Smooth muscle cell (in vitro differentiated cells): ENCODE measurements at regions not wholly inside any gene's neighbourhood (a gene's known extent, or its start where the extent isn't known, plus 50 kb on each side); places are given as distances from the start of the nearest gene placed in this dataset.
A peak's percentile ranks its signal among the peaks of the same experiment; 100 is the strongest.

Experiments
- DNase-seq: peaks from one replicate; lab custom pipeline; 2025; ENCODE audit not compliant: unreplicated experiment; lab: John Stamatoyannopoulos, UW
- H2AFZ ChIP-seq: fragments of 200-600 bp; sonication (generic); 2 replicates; pipeline ENCODE4 v1.6.0; 2016; ENCODE audit warnings: antibody characterized with exemption, low read depth, mild to moderate bottlenecking
- H3F3A ChIP-seq: fragments of 200-600 bp; sonication (generic); 2 replicates; pipeline ENCODE4 v1.6.0; 2017; ENCODE audit warnings: antibody characterized with exemption, low read depth
- H3K27ac ChIP-seq: fragments of 200-600 bp; sonication (generic); 2 replicates; pipeline ENCODE4 v1.5.1; 2016; ENCODE audit warnings: low read depth, mild to moderate bottlenecking
- H3K27me3 ChIP-seq: fragments of 200-600 bp; sonication (generic); 2 replicates; pipeline ENCODE4 v1.6.1; 2016; ENCODE audit warnings: low read depth, mild to moderate bottlenecking
- H3K36me3 ChIP-seq: fragments of 200-600 bp; sonication (generic); 2 replicates; pipeline ENCODE4 v1.5.1; 2016; ENCODE audit warnings: low read depth
- H3K4me1 ChIP-seq: fragments of 200-600 bp; sonication (generic); 2 replicates; pipeline ENCODE4 v1.5.1; 2016; ENCODE audit warnings: low read depth
- H3K4me2 ChIP-seq: fragments of 200-600 bp; sonication (generic); 2 replicates; pipeline ENCODE4 v1.6.0; 2016; ENCODE audit warnings: mild to moderate bottlenecking
- H3K4me3 ChIP-seq: fragments of 200-600 bp; sonication (generic); 2 replicates; pipeline ENCODE4 v1.5.1; 2016; ENCODE audit warnings: mild to moderate bottlenecking
- H3K79me2 ChIP-seq: fragments of 200-600 bp; sonication (generic); 2 replicates; pipeline ENCODE4 v1.6.0; 2016; ENCODE audit warnings: low read depth, mild to moderate bottlenecking
- H3K9ac ChIP-seq: fragments of 200-600 bp; sonication (generic); 2 replicates; pipeline ENCODE4 v1.6.0; 2016; ENCODE audit warnings: low read depth
- H3K9me3 ChIP-seq: fragments of 200-600 bp; sonication (generic); replicated peaks from 2 replicates; pipeline ENCODE4 v1.5.1; 2016; ENCODE audit warnings: low read depth
- H4K20me1 ChIP-seq: fragments of 200-600 bp; sonication (generic); 2 replicates; pipeline ENCODE4 v1.6.0; 2016; ENCODE audit warnings: low read depth
- CTCF ChIP-seq: fragments of 200-600 bp; sonication (generic); IDR thresholded peaks from 2 replicates; pipeline ENCODE4 v1.5.1; 2017; ENCODE audit warnings: borderline replicate concordance, mild to moderate bottlenecking, antibody characterized with exemption; ENCODE audit not compliant: insufficient read depth, poor library complexity, severe bottlenecking
- WGBS: methylation state at CpG from one replicate; pipeline ENCODE4 v1.1.7; 2016; ENCODE audit warnings: low lambda C conversion rate; 5-methylcytosine and 5-hydroxymethylcytosine counted together

- no peaks in the 10 kb centered on the region for H3K27me3 ChIP-seq
- no peaks in the 10 kb centered on the region for H3K9me3 ChIP-seq
- no peak overlapping the region for H3K9ac ChIP-seq
- no peak overlapping the region for H3K4me3 ChIP-seq
- 60% methylated on average over 3 of the region's 3 CpGs for WGBS
- no peaks in the 10 kb centered on the region for H3K79me2 ChIP-seq
- no peak for TF ChIP-seq CTCF
- no peak overlapping the region for H3K27ac ChIP-seq
- H3K36me3 ChIP-seq = no peaks in the 10 kb centered on the region
- H3F3A ChIP-seq = no peaks in the 10 kb centered on the region
- DNase-seq = no peak
- H3K4me1 ChIP-seq = peaks cover 8% of the 10 kb centered on the region
- H4K20me1 ChIP-seq = no peaks in the 10 kb centered on the region
- H3K4me2 ChIP-seq = no peak overlapping the region
- H2AFZ ChIP-seq = no peak overlapping the region
Measured at GRCh38 chr3:25259871-25260270, 168.2 kb upstream of the RARB start.

DNA sequence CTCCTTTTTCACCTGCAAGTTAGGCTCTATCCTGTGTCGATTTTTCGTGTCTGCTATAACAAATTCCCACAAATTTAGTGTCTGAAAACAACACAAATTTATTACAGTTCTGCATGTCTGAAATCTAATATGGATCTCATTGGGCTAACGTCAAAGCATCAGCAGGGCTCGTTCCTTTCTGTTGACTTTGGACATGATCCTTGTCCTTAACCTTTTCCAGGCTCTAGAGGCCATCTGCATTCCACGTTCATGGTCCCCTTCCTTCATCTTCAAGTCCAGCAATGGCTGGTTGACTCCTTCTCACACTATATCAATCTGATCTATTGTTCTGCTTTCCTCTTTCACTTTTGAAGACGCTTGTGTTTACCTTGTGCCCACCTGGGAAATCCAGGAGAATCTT, 165.7 kb upstream of the RARB start:
- no peak for TF ChIP-seq CTCF
- H3K9me3 ChIP-seq = no peaks in the 10 kb centered on the region
- no peak overlapping the region for H3K4me3 ChIP-seq
- H3K27me3 ChIP-seq = no peaks in the 10 kb centered on the region
- no peaks in the 10 kb centered on the region for H3K36me3 ChIP-seq
- 85% methylated on average over 6 of the region's 6 CpGs for WGBS
- no peaks in the 10 kb centered on the region for H3K79me2 ChIP-seq
- no peaks in the 10 kb centered on the region for H4K20me1 ChIP-seq
- no peak overlapping the region for H2AFZ ChIP-seq
- no peak overlapping the region for H3K4me2 ChIP-seq
- H3K4me1 ChIP-seq = peaks cover 19% of the 10 kb centered on the region
- H3K9ac ChIP-seq = no peak overlapping the region
- peaks cover 7% of the 10 kb centered on the region for H3F3A ChIP-seq
- no peak overlapping the region for H3K27ac ChIP-seq
- DNase-seq = no peak

DNA sequence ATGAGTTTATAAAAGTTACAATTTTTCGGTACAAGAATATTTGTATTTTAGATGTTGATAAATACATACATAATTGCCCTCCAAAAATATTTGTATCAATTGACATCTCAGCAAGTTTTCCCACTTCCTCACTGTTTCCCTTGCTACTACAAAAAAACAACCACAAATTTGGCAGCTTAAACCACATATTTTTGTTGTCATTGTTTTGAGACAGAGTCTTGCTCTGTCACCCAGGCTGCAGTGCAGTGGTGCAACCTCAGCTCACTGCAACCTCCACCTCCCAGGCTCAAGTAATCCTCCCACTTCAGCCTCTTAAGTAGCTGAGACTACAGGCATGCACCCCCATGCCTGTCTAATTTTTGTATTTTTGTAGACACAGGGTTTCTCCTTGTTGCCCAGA, 162.8 kb upstream of the RARB start:
- H3K36me3 ChIP-seq = no peaks in the 10 kb centered on the region
- peaks cover 13% of the 10 kb centered on the region for H3K4me1 ChIP-seq
- no peaks in the 10 kb centered on the region for H3K9me3 ChIP-seq
- H3K9ac ChIP-seq = no peak overlapping the region
- H4K20me1 ChIP-seq = no peaks in the 10 kb centered on the region
- TF ChIP-seq CTCF = no peak
- no peaks in the 10 kb centered on the region for H3K27me3 ChIP-seq
- no peak overlapping the region for H3K4me3 ChIP-seq
- no peak overlapping the region for H3K27ac ChIP-seq
- H3K79me2 ChIP-seq = no peaks in the 10 kb centered on the region
- H2AFZ ChIP-seq = no peak overlapping the region
- H3K4me2 ChIP-seq = no peak overlapping the region
- DNase-seq = no peak
- 5% methylated on average over 1 of the region's 1 CpG for WGBS
- H3F3A ChIP-seq = peaks cover 7% of the 10 kb centered on the region

GRCh38 chr3:25266677-25267076, 161.4 kb upstream of the RARB start:
- Histone ChIP-seq H4K20me1 (no peaks in the 10 kb centered on the region), H2AFZ (peak overlapping the region; percentile 75), H3K4me2 (peak overlapping the region; percentile 62), H3K79me2 (no peaks in the 10 kb centered on the region), H3K9me3 (no peaks in the 10 kb centered on the region), H3K27ac (peak overlapping the region; percentile 61), H3K4me1 (peaks cover 13% of the 10 kb centered on the region), H3K27me3 (no peaks in the 10 kb centered on the region), H3K36me3 (no peaks in the 10 kb centered on the region), H3K4me3 (no peak overlapping the region), H3K9ac (no peak overlapping the region), H3F3A (peaks cover 7% of the 10 kb centered on the region)
- no peak for TF ChIP-seq CTCF
- WGBS = 16% methylated on average over 1 of the region's 1 CpG
- no peak for DNase-seq
